GM12872 (cell line): ENCODE measurements at regions not wholly inside any gene's neighbourhood (a gene's known extent, or its start where the extent isn't known, plus 50 kb on each side); places are given as distances from the start of the nearest gene placed in this dataset.
A peak's percentile ranks its signal among the peaks of the same experiment; 100 is the strongest.

Experiments
- TF ChIP-seq, protein P1 (sequence below): IDR thresholded peaks from 3 replicates; pipeline ENCODE4 v1.5.1; 2011; ENCODE audit warnings: low read depth, mild to moderate bottlenecking, low read length, moderate library complexity; ENCODE audit not compliant: insufficient read depth

DNA sequence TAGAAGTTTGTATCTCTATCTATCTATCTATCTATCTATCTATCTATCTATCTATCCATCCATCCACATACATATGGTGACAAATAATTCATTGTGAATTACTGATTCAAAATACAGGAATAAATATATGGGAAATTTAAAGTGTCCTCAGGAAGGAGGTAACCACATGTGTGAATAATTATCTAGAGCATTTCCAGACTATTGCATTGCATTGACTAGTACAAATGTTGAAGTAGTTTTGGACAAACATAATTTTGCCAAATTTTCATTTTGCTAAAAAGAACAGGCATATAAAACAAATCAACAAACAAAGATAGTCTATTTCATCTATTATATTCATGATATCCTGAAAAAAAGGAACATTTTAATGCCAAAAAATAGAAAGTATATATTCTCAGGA, 192.7 kb downstream of the UTRN start:
- TF ChIP-seq, protein P1, sequence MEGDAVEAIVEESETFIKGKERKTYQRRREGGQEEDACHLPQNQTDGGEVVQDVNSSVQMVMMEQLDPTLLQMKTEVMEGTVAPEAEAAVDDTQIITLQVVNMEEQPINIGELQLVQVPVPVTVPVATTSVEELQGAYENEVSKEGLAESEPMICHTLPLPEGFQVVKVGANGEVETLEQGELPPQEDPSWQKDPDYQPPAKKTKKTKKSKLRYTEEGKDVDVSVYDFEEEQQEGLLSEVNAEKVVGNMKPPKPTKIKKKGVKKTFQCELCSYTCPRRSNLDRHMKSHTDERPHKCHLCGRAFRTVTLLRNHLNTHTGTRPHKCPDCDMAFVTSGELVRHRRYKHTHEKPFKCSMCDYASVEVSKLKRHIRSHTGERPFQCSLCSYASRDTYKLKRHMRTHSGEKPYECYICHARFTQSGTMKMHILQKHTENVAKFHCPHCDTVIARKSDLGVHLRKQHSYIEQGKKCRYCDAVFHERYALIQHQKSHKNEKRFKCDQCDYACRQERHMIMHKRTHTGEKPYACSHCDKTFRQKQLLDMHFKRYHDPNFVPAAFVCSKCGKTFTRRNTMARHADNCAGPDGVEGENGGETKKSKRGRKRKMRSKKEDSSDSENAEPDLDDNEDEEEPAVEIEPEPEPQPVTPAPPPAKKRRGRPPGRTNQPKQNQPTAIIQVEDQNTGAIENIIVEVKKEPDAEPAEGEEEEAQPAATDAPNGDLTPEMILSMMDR, result no peak

DNA sequence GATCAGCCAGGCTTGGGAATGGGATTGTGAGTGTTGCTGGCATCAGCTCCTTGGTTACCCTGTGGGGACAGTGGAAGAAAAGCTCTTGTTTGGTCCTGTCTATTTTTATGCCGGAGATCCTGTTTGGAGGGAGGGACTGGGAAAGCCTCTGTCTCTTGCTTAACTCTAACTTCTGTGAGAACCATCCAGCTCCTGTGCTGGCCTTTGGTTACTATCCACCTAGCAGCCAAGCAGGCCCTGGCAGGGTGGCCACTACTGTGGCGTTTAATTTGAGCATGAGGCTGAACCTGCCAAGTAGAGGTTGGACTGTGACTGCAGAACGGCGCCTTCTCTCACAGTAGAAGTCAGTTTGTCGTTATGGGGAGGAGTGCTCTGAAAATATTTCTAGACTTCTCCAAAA, 193.3 kb downstream of the UTRN start:
- TF ChIP-seq, protein P1, result no peak

DNA sequence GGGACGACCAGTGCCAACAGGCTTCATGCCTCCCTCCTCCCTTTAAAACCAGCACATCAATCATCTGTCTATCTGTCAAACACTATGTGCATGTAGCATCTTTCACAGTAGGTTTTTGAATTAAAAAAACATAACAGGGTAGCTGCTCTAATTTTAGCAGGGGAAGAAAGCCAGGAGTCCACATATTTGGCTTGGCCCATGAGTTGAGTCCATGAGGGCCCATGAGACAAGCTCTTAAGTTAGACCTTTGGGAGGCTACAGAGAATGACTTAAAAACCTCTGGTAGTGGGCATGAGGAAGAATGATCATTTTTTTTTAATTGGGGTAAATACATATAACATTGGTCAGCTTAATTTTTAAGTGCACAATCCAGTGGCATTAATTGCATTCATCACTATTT, 194.9 kb downstream of the UTRN start:
- TF ChIP-seq, protein P1, result no peak

DNA sequence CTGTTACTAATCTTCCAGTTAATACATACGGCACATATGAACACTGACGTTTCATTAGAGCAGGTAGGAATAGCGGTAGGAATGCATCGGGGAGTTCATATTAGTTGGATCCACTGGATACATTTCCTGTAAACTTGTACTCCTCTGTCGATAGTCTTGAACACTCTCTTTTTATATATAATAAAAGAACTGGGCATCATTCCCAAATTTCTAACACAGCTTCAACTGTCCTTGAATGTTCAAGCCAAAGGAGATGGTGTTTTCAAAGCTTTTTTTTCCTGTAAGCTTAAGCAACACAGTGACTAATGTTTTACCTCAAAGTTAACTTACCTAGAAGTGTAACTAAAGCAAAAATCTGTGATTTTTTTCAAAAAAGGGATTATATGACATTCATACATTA, 195.3 kb downstream of the UTRN start:
- TF ChIP-seq, protein P1, result no peak

DNA sequence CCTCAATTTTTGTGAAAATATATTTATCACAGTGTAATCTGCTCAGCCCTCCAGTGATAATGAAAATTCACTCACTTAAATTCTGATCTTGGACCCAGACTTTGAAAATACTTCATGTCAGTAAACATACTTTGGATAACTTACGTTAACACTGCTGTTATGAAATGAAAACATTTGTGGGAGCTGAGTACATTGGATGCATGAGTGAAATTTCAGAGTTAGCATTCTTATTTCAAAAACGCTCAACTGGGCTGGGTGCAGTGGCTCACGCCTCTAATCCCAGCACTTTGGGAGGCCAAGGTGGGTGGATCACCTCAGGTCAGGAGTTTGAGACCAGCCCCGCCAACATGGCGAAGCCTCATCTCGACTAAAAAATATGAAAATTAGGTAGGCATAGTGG, 196.4 kb downstream of the UTRN start:
- TF ChIP-seq, protein P1, result no peak

DNA sequence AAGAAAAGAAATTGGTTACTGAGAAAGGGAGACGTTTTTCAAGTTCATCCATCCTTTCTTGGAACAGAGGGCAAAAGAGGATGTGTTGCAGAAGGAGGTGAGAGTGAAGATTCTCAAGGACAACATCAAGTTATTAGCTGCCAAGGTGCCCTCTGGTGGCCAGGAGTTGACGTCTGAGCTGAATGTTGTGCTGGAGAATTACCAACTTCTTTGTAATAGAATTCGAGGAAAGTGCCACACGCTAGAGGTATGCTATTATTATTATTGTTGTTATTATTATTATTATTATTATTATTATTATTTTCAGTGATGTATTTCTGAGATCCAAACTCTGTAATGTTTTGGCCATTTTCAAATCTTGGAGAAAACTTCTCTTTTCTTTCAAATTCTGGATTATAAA, 197.0 kb downstream of the UTRN start:
- TF ChIP-seq, protein P1, result peak; percentile 77

DNA sequence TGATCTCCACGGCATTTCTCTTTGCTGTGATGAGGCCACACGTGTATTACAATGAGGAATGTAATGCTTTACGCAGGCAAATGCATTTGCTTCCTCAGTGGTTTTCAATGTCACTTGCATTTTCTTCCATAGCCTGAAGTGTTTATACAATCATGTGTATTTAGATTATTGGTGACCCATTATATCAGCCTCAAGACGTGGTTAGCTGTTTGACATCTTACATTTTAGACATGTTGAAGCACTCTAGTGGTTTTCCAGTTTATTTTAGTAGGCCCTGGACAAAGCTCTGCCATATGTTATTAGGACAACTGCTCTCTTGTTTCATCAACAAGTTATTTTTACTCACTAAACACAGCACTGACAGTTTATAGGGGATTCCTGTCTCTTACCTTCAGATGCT, 200.4 kb downstream of the UTRN start:
- TF ChIP-seq, protein P1, result no peak

DNA sequence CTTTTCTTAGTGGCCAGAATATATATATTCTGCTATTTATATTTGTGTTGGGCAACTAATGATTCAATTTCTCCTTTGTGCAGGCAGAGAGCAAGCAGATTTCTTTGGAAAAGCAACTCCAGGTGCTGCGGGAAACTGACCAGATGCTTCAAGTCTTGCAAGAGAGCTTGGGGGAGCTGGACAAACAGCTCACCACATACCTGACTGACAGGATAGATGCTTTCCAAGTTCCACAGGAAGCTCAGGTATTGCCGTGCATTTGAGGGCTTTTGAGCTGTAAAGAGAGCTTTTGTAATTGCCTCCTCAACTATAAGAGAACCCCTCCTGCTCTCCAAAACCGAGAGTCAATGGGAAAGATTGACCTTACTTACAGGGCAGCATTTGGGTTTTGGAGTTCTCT, 203.5 kb downstream of the UTRN start:
- TF ChIP-seq, protein P1, result no peak
